ENCODE measurements at regions not wholly inside any gene's neighbourhood (a gene's known extent, or its start where the extent isn't known, plus 50 kb on each side); places are given as distances from the start of the nearest gene placed in this dataset.

DNA sequence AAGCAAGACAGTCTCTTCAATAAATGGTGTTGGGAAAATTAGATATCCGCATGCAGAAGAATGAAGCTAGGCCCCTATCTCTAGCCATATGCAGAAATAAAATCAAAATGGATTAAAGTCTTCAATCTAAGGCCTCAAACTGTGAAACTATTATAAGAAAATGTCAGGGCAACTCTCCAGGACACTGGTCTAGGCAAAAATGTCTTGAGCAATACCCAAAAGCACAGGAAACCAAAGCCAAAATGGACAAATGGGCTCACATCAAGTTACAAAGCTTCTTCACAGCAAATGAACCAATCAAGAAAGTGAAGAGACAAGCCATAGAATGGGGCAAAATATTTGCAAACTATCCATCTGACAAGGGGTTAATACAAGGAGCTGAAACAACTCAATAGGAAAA lies 338.8 kb downstream of the NNT start:
- TF ChIP-seq, protein P1, sequence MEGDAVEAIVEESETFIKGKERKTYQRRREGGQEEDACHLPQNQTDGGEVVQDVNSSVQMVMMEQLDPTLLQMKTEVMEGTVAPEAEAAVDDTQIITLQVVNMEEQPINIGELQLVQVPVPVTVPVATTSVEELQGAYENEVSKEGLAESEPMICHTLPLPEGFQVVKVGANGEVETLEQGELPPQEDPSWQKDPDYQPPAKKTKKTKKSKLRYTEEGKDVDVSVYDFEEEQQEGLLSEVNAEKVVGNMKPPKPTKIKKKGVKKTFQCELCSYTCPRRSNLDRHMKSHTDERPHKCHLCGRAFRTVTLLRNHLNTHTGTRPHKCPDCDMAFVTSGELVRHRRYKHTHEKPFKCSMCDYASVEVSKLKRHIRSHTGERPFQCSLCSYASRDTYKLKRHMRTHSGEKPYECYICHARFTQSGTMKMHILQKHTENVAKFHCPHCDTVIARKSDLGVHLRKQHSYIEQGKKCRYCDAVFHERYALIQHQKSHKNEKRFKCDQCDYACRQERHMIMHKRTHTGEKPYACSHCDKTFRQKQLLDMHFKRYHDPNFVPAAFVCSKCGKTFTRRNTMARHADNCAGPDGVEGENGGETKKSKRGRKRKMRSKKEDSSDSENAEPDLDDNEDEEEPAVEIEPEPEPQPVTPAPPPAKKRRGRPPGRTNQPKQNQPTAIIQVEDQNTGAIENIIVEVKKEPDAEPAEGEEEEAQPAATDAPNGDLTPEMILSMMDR (IDR thresholded peaks at IDR 0.05), result no peak
- no peak for TF ChIP-seq POLR2A (IDR thresholded peaks at IDR 0.05)
- no peak for TF ChIP-seq POLR2AphosphoS5 (IDR thresholded peaks at IDR 0.05)
